ENCODE measurements at regions not wholly inside any gene's neighbourhood (a gene's known extent, or its start where the extent isn't known, plus 50 kb on each side); places are given as distances from the start of the nearest gene placed in this dataset.

- H3K4me3 ChIP-seq (replicated peaks in 1 of 4; ENCODE audit: control extremely low read depth in 1 of 4, insufficient read depth in 1 of 4, low read depth in 3 of 4, low read length in 4 of 4) = no peak overlapping the region
- H3K27ac ChIP-seq (ENCODE audit: insufficient read depth, low read length) = no peak overlapping the region
- no peak overlapping the region for H3K9ac ChIP-seq (ENCODE audit: insufficient read depth, low read length)
- H3K4me2 ChIP-seq (ENCODE audit: extremely low read depth, insufficient read depth, low read length) = no peak overlapping the region
- no peak for TF ChIP-seq EZH2 (IDR thresholded peaks at IDR 0.05; ENCODE audit: low read length, missing control alignments)
- no peak for TF ChIP-seq CTCF (conservative IDR thresholded peaks at IDR 0.05 in 1 of 2, IDR thresholded peaks at IDR 0.05 in 1 of 2; ENCODE audit: low read depth in 1 of 2, low read length in 2 of 2)
- H2AFZ ChIP-seq (ENCODE audit: low read length) = no peak overlapping the region
- no peaks in the 10 kb centered on the region for H4K20me1 ChIP-seq (ENCODE audit: control insufficient read depth, extremely low read depth, insufficient read depth, low read length)
- H3K79me2 ChIP-seq (ENCODE audit: control insufficient read depth, insufficient read depth, low read length) = no peaks in the 10 kb centered on the region
- DNase-seq (ENCODE audit: low read depth in 2 of 2) = no peak
- no peaks in the 10 kb centered on the region for H3K36me3 ChIP-seq (ENCODE audit: control insufficient read depth, insufficient read depth, low read length)
- H3K27me3 ChIP-seq (ENCODE audit: control insufficient read depth, insufficient read depth, low read length) = no peaks in the 10 kb centered on the region
- no peaks in the 10 kb centered on the region for H3K9me3 ChIP-seq (ENCODE audit: control insufficient read depth, insufficient read depth, low read depth, low read length)
- no peaks in the 10 kb centered on the region for H3K4me1 ChIP-seq (ENCODE audit: control insufficient read depth, extremely low read depth, insufficient read depth, low read length)
These were observed 113.3 kb upstream of the KIF5B start for GRCh38 chr10:32169556-32169955.

- Histone ChIP-seq H3K79me2 (ENCODE audit: control insufficient read depth, insufficient read depth, low read length) (no peaks in the 10 kb centered on the region), H3K4me2 (ENCODE audit: extremely low read depth, insufficient read depth, low read length) (no peak overlapping the region), H2AFZ (ENCODE audit: low read length) (no peak overlapping the region), H3K9ac (ENCODE audit: insufficient read depth, low read length) (no peak overlapping the region), H3K4me1 (ENCODE audit: control insufficient read depth, extremely low read depth, insufficient read depth, low read length) (peaks cover 4% of the 10 kb centered on the region), H3K4me3 (replicated peaks in 1 of 4; ENCODE audit: control extremely low read depth in 1 of 4, insufficient read depth in 1 of 4, low read depth in 3 of 4, low read length in 4 of 4) (no peak overlapping the region), H4K20me1 (ENCODE audit: control insufficient read depth, extremely low read depth, insufficient read depth, low read length) (no peaks in the 10 kb centered on the region), H3K27ac (ENCODE audit: insufficient read depth, low read length) (no peak overlapping the region), H3K27me3 (ENCODE audit: control insufficient read depth, insufficient read depth, low read length) (no peaks in the 10 kb centered on the region), H3K36me3 (ENCODE audit: control insufficient read depth, insufficient read depth, low read length) (no peaks in the 10 kb centered on the region), H3K9me3 (ENCODE audit: control insufficient read depth, insufficient read depth, low read depth, low read length) (no peaks in the 10 kb centered on the region)
- TF ChIP-seq CTCF (conservative IDR thresholded peaks at IDR 0.05 in 1 of 2, IDR thresholded peaks at IDR 0.05 in 1 of 2; ENCODE audit: low read depth in 1 of 2, low read length in 2 of 2) (no peak), EZH2 (IDR thresholded peaks at IDR 0.05; ENCODE audit: low read length, missing control alignments) (no peak)
- DNase-seq (ENCODE audit: low read depth in 2 of 2) = no peak
These were observed 111.2 kb upstream of the KIF5B start for GRCh38 chr10:32167450-32167849.

- H3K4me3 ChIP-seq (replicated peaks in 1 of 4; ENCODE audit: control extremely low read depth in 1 of 4, insufficient read depth in 1 of 4, low read depth in 3 of 4, low read length in 4 of 4) = no peak overlapping the region
- DNase-seq (ENCODE audit: low read depth in 2 of 2) = no peak
- H2AFZ ChIP-seq (ENCODE audit: low read length) = no peak overlapping the region
- no peak overlapping the region for H3K9ac ChIP-seq (ENCODE audit: insufficient read depth, low read length)
- H3K27ac ChIP-seq (ENCODE audit: insufficient read depth, low read length) = no peak overlapping the region
- no peaks in the 10 kb centered on the region for H3K79me2 ChIP-seq (ENCODE audit: control insufficient read depth, insufficient read depth, low read length)
- no peaks in the 10 kb centered on the region for H4K20me1 ChIP-seq (ENCODE audit: control insufficient read depth, extremely low read depth, insufficient read depth, low read length)
- no peaks in the 10 kb centered on the region for H3K27me3 ChIP-seq (ENCODE audit: control insufficient read depth, insufficient read depth, low read length)
- H3K4me2 ChIP-seq (ENCODE audit: extremely low read depth, insufficient read depth, low read length) = no peak overlapping the region
- peaks cover 4% of the 10 kb centered on the region for H3K4me1 ChIP-seq (ENCODE audit: control insufficient read depth, extremely low read depth, insufficient read depth, low read length)
- no peaks in the 10 kb centered on the region for H3K9me3 ChIP-seq (ENCODE audit: control insufficient read depth, insufficient read depth, low read depth, low read length)
- TF ChIP-seq EZH2 (IDR thresholded peaks at IDR 0.05; ENCODE audit: low read length, missing control alignments) (no peak), CTCF (conservative IDR thresholded peaks at IDR 0.05 in 1 of 2, IDR thresholded peaks at IDR 0.05 in 1 of 2; ENCODE audit: low read depth in 1 of 2, low read length in 2 of 2) (no peak)
- no peaks in the 10 kb centered on the region for H3K36me3 ChIP-seq (ENCODE audit: control insufficient read depth, insufficient read depth, low read length)
These were observed 110.1 kb upstream of the KIF5B start for GRCh38 chr10:32166365-32166764.
